ENCODE measurements at regions not wholly inside any gene's neighbourhood (a gene's known extent, or its start where the extent isn't known, plus 50 kb on each side); places are given as distances from the start of the nearest gene placed in this dataset.

DNA sequence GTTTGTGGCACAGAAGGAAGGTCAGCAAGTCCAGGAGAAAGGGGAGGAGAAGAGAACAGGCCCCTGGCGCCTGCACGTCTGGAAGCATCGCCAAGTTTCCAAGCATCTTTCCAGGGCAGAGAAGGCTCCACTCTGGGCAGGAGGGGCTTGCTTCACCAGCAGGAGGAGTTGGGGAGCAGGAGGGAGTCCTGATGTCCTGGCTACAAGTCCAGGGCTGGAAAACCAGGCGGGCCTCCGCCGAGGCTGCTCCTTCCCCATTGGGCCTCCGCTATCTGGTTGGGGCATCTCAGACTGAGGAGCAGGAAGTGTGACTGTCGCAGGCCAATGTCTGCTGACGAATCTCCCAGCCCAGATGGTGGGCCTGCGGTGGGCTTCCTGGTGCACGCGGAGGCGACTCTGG, 421.9 kb downstream of the PREX1 start (continued):
- no peak for TF ChIP-seq MAF1 (CRISPR knock-in tag; IDR thresholded peaks at IDR 0.05; ENCODE audit: borderline replicate concordance)
- peak; percentile 47; the same call in 1 of the 2 replicates for TF ChIP-seq RAD21 (CRISPR knock-in tag; IDR thresholded peaks at IDR 0.05)
- TF ChIP-seq, protein P1, sequence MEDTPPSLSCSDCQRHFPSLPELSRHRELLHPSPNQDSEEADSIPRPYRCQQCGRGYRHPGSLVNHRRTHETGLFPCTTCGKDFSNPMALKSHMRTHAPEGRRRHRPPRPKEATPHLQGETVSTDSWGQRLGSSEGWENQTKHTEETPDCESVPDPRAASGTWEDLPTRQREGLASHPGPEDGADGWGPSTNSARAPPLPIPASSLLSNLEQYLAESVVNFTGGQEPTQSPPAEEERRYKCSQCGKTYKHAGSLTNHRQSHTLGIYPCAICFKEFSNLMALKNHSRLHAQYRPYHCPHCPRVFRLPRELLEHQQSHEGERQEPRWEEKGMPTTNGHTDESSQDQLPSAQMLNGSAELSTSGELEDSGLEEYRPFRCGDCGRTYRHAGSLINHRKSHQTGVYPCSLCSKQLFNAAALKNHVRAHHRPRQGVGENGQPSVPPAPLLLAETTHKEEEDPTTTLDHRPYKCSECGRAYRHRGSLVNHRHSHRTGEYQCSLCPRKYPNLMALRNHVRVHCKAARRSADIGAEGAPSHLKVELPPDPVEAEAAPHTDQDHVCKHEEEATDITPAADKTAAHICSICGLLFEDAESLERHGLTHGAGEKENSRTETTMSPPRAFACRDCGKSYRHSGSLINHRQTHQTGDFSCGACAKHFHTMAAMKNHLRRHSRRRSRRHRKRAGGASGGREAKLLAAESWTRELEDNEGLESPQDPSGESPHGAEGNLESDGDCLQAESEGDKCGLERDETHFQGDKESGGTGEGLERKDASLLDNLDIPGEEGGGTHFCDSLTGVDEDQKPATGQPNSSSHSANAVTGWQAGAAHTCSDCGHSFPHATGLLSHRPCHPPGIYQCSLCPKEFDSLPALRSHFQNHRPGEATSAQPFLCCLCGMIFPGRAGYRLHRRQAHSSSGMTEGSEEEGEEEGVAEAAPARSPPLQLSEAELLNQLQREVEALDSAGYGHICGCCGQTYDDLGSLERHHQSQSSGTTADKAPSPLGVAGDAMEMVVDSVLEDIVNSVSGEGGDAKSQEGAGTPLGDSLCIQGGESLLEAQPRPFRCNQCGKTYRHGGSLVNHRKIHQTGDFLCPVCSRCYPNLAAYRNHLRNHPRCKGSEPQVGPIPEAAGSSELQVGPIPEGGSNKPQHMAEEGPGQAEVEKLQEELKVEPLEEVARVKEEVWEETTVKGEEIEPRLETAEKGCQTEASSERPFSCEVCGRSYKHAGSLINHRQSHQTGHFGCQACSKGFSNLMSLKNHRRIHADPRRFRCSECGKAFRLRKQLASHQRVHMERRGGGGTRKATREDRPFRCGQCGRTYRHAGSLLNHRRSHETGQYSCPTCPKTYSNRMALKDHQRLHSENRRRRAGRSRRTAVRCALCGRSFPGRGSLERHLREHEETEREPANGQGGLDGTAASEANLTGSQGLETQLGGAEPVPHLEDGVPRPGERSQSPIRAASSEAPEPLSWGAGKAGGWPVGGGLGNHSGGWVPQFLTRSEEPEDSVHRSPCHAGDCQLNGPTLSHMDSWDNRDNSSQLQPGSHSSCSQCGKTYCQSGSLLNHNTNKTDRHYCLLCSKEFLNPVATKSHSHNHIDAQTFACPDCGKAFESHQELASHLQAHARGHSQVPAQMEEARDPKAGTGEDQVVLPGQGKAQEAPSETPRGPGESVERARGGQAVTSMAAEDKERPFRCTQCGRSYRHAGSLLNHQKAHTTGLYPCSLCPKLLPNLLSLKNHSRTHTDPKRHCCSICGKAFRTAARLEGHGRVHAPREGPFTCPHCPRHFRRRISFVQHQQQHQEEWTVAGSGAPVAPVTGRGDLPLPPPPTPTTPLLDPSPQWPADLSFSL (CRISPR knock-in tag; IDR thresholded peaks at IDR 0.05): 0 out of 2 replicates have a peak, but pooled peaks have one; percentile 23
- no peak for TF ChIP-seq ZNF430 (CRISPR knock-in tag; IDR thresholded peaks at IDR 0.05)
- TF ChIP-seq ATM (IDR thresholded peaks at IDR 0.05; ENCODE audit: borderline replicate concordance): no peak
- TF ChIP-seq ZNF891 (CRISPR knock-in tag; IDR thresholded peaks at IDR 0.05): 0 out of 2 replicates have a peak, but pooled peaks have one; percentile 49
- TF ChIP-seq, protein P2, sequence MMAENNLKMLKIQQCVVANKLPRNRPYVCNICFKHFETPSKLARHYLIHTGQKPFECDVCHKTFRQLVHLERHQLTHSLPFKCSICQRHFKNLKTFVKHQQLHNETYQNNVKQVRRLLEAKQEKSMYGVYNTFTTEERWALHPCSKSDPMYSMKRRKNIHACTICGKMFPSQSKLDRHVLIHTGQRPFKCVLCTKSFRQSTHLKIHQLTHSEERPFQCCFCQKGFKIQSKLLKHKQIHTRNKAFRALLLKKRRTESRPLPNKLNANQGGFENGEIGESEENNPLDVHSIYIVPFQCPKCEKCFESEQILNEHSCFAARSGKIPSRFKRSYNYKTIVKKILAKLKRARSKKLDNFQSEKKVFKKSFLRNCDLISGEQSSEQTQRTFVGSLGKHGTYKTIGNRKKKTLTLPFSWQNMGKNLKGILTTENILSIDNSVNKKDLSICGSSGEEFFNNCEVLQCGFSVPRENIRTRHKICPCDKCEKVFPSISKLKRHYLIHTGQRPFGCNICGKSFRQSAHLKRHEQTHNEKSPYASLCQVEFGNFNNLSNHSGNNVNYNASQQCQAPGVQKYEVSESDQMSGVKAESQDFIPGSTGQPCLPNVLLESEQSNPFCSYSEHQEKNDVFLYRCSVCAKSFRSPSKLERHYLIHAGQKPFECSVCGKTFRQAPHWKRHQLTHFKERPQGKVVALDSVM (CRISPR knock-in tag; IDR thresholded peaks at IDR 0.05): peak; percentile 66; the same call in 1 of the 2 replicates
- no peak for TF ChIP-seq U2AF1 (optimal IDR thresholded peaks at IDR 0.05; ENCODE audit: low read depth, low read length)
- TF ChIP-seq KDM5B (CRISPR knock-in tag; IDR thresholded peaks at IDR 0.05; ENCODE audit: borderline replicate concordance): peak; percentile 50; the same call in 1 of the 2 replicates
